ENCODE measurements at regions not wholly inside any gene's neighbourhood (a gene's known extent, or its start where the extent isn't known, plus 50 kb on each side); places are given as distances from the start of the nearest gene placed in this dataset.
"Not testable (repeated sequence)": the region's sequence is repeated elsewhere in the genome, so short reads cannot be mapped to it uniquely, and the experiment has no call there.

DNA sequence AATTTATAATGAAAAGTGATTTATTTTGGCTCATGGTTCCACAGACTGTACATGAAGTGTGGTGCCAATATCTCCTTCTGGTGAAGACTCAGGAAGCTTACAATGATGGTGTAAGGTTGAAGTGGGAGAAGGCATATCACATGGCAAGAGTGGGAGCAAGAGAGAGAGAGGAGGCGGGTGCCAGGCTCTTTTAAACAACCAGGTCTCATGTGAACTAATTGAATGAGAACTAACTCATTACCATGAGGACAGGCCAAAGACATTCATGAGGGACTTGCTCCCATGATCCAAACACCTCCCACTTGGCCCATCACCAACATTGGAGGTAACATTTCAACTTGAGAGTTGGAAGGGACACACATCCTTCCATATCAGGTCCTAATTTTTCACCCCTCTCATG, 155.2 kb downstream of the SLC38A4 start:
- DNase-seq (ENCODE audit: low read depth in 2 of 2): no peak

DNA sequence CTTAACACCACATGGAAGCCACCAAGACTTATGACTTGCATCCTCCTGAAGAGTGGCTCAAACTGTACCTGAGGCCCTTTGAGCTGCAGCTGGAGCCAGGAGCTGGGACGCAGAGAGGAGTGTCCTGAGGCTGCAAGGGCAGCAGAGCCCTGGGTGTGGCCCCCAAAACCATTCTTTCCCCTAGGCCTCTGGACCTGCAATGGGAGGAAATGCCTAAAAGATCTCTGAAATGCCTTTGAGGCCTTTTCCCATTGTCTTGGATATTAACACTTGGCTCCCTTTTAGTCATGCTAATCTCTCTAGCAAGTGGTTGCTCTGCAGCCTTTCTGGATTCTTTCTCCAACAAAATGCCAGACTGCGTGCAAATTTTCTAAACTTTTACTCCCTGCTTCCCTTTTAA, 156.1 kb downstream of the SLC38A4 start:
- no peak for DNase-seq (ENCODE audit: low read depth in 2 of 2)

DNA sequence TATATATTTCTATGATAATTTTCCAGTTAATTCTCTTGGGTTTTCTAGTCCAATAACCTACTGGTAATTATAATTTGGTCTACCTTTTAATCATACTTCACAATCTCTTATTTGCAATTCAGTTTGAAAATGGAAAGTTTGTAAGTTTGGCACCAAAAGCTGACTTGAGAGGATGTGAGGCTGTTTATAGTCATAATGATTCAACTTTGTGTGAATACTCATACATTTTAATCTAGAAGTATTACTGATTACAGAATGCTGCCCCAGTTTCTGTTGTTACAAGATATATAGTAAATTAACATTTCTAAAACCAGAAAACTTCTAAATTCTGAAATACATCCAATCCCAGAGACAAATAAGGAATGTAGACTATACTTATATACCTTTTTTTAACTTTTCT, 158.2 kb downstream of the SLC38A4 start:
- no peak for DNase-seq (ENCODE audit: low read depth in 2 of 2)

DNA sequence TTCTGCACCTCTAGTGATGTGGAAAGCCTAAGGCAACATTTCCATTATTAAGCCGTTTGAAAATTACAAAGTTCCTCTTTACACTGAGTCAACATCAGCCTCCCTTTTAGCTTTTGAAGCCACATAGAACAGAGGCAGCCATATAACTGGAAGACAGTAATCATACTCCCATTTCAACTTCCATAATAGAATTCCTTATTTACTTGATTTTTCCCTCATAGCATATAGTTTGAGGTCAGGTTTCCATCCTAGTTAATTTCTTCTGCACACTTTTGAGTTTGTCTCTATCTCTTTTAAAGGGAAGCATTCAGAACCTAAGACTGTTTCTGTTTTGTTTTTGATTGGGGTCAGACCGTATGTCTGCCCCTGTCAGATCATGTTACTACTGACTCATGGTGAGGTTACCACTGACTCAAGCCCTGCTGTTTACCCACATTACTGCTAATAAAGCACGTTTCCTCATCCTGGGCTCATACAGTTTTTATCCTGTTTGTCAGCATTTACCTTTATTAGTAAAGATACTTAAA, 161.0 kb downstream of the SLC38A4 start:
- no peak for DNase-seq (ENCODE audit: low read depth in 2 of 2)

DNA sequence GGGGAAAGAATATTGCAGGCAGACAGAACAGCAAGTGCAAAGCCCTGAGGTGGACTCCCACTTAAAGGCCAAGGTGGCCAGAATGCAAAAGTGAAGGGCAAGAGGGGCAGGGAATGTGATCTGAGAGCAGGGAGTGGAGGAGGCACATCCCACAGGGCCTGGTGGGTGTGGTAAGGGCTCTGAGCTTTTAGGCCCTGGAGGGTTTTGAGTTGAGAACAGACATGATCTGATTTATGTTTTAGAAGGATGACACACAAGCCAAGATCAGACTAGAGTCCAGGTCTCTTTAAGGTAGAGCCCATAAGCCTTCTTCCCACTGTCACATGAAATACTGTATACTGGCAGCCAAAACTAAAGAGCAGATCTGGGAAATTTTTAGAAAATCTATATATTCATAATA, 162.5 kb downstream of the SLC38A4 start:
- DNase-seq (ENCODE audit: low read depth in 2 of 2): no peak

DNA sequence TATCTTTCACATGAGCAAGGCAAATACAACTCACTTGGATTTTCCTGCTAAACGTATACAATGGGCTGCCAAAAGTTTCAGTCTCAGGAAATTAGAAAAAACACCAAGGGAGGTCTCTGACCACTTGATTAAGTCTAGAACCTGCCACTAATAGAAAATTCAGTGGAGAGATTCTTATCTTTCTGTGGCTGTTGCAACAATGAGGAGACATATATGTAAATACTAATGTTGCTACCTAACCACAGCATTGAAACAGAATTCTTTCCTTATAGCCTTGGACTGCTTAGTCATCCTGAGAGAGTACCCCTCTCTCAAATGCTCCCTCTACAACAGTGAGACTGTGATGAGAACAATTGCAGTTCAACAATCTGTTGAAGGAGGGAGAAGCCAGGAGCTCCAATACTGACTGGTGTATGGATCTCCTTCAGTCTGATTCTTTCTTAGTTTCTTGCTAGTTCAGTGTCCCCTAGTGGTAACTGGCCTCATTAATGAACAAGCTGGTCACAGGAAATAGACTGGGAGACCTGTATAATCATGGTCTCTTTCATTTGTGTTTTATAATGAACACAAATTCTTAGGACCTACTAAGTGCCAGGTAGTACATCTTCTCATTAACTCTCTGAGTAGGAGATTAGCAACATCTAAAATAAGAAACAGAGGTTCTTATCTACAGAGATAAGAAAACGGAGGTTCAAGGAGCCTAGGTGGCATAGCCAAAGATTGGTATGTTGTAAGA, 164.5 kb downstream of the SLC38A4 start:
- DNase-seq (ENCODE audit: low read depth in 2 of 2): no peak

DNA sequence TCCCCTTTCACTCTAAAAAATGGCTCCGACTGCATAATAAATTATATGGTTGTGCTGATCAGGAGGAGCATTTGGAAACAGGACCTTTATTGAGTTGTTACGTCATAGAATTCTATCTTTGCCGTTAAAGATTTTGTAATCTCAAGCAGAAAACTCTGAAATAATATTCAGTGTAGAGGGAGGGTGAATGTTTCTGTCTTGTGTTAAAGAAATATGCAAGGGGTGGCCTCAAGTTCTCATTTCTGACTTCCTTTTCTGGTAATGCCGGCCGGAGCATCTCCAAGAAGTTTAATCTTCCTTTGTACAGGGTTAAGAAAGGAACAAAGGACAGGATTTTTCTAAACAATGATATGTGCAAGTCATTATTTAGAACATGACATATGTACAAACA, 165.1 kb downstream of the SLC38A4 start:
- no peak for DNase-seq (ENCODE audit: low read depth in 2 of 2)

DNA sequence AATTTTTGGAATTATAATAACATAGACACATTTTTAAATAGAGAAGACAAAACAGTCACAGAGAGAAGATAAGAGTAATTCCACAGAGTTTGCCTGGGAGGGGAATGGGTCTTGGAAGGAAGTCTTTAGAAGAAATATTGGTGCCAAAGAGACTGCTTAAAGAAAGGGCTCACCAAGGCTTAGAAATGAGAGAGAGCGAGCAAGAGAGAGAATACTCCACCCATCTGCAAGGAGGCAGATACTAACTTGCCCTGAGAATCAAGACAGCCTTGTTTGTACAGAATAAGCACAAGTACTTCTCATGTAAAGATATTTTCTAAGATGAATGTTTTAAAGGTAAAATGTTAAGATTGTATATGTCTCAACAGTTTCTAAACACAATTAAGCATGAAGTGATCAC, 165.5 kb downstream of the SLC38A4 start:
- DNase-seq (ENCODE audit: low read depth in 2 of 2): no peak

DNA sequence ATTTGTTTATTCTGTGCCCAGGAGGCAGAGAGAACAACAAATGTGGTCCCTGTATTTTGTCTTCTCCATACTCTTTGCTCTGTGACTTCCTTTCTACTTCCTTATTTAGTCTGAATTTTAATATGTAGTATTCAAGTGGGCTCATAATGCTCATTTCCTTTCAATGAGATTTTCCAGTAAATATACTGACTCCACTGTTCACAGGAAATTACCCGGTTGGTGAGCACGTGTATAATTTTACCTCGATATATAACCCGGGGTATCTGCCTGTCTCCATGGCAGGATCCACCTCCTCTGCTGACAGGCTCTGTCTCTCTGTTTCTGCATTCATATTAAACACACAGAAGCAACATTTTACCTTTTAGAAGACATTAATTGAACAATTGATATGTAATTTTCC, 166.0 kb downstream of the SLC38A4 start:
- DNase-seq (ENCODE audit: low read depth in 2 of 2): no peak

DNA sequence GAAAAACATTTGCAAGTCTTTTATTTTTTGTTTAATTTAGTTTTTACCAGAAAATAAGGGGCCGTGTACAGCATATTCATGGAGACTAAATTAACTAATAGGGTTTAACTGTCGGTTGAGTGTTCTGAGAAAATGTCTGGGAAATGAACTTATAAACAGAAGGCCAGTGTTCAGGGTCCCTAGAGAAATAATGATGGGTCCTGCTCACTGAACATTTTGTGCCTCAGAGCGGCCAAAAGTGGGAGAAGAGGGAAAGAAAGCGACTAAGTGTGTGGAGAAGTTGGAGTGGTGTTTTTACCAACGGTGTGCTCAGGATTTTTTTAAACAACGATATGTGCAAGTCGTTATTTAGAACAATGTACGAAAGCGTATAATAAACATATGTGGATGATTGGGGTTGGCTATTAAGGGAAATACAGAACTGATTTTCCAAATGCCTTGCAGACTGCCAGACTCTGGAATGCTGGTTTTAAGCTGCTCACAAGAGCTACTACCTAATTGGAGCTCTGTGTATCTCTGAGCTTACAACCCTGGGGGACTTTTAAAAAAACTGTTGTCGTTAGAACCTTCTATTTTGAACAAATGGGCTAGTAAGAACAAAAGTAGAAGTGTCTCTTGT, 166.7 kb downstream of the SLC38A4 start:
- no peak for DNase-seq (ENCODE audit: low read depth in 2 of 2)

DNA sequence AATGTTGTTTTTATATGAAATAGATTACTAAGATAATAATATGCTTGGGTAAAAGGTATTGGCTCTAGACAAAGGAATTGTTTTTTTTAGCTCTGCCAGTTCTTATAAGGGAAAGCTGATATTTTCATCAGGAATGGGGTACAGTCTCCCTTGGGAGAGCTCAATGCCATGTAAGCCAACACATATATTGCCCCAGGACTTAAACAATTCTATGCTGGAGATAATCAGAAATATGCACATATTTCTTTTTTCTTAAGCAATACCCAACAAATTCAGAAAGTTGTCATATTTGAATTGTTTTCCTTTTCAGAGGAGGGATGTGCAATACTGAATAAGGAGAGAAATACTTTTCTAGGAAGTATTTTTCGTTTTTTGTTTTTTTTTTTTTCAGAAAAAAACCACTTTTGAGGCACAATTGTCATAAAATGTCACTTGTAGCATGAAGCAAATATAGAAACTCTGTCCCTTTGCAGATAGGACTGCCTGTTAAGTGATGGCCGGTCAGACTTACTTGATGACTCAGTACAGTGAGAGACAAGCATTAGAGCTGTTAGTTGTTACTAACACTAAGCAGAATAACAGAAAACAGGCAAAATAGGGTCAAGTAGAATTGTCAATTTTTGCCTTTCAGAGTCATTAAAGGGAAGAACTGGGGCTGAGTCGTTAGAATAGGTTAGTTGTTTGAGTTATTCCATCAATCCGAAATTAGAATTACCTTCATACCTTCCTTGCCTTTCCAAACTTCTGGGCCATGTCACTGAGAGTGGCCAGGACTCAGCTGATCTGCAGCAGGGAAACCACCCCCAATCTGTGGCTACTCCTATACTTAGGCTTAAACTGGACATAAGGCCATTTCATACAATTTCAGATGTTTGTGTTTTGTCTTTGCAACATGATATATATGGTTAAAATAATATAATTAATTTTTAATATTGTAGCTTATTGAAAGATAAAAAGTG, 168.1 kb downstream of the SLC38A4 start:
- no peak for DNase-seq (ENCODE audit: low read depth in 2 of 2)

DNA sequence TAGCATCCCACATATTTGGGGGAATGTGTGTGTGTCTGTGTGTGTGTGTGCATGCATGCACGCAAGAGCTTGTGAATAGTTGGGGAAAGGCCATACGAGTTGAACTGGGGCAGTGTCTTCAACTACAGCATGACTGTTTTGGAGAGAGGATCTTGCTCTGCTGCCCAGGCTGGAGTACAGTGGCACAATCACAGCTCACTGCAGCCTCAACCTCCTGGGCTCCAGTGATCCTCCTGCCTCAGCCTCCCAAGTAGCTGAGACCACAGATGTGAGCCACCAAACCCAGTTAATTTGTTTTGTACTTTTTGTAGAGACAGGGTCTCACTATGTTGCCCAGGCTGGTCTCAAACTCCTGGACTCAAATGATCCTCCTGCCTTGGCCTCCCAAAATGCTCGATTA, 169.8 kb downstream of the SLC38A4 start:
- DNase-seq (ENCODE audit: low read depth in 2 of 2): not testable (repeated sequence)

DNA sequence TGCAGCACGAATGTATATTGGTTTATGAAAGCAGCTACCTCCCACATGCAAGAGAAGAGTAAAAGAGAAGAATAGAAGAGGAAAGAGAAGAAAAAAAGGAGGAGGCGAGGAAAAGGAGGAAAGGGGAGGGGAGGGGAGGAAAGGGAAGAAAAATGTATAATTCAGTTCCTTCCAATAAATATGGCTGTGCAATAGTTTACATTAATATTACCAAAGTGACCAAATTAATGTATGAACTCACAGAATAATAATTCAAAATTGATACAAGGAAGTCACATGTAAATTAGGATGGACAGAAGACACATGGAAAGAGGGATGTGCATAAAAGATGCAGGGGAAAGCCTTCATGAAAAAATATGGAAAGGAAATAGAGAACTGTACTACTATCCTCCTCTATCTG, 172.5 kb downstream of the SLC38A4 start:
- no peak for DNase-seq (ENCODE audit: low read depth in 2 of 2)

DNA sequence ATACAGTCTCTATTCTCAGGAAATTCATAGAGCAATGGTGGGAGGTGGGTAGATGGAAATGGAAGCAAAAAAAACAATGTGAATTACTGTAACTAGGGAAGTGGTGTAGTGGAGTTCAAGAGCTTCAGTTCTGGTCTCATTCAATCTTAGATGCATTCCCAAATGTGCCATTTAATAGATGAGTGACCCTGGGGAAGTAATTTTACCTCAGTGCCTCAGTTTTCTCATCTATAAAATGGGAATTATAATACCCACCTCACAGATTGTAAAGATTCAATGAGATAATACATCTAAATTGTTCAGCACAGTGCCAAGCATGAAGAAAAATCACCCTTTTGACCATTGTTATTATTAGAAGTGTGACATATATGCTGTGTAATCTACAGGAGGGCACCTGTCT, 173.1 kb downstream of the SLC38A4 start:
- DNase-seq (ENCODE audit: low read depth in 2 of 2): no peak

DNA sequence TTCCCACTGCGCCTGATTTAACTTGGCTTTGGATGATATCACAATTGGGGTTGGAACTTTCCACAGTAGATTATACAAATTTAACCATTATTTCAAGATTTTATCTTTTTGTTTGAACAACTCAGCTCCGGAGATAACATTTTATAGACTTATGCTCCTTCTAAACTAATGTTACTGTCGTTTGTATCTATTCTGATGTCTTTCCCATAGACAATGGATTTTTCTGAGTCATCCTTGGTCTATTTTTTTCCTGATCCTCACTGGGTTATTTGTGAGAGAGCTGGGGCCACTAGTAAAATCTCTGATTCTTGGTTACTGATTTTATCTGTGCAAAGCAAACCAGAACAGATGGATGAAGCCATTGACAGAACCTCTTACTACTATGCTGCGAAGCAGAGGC, 175.1 kb downstream of the SLC38A4 start:
- no peak for DNase-seq (ENCODE audit: low read depth in 2 of 2)

DNA sequence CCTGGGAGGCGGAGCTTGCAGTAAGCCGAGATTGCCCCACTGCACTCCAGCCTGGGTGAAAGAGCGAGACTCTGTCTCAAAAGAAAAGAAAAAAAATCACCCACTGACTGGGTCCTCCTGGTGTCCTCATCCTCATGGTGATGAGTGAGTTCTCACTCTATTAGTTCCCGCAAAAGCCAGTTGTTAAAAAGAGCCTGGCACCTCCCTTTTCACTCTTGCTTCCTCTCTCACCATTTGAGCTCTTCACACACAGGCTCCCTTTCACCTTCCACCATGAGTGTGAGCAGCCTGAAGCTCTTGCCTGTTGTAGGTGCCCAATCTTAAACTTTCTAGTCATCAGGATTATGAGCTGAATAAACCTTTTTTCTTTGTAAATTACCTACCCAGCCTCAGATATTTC, 176.4 kb downstream of the SLC38A4 start:
- DNase-seq (ENCODE audit: low read depth in 2 of 2): no peak

DNA sequence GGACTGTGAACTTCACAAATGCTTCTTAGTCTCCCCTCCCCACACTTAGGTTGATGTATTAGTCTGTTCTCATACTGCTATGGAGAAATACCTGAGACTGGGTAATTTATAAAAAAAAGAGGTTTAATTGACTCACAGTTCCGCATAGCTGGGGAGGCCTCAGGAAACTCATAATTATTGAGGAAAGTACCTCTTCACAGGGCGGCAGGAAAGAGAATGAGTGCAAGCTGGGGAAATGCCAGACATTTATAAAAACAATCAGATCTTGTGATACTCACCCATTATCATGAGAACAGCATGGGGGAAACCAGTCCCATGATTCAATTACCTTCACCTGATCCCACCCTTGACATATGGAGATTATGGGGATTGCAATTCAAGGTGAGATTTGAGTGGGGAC, 178.8 kb downstream of the SLC38A4 start:
- DNase-seq (ENCODE audit: low read depth in 2 of 2): no peak

DNA sequence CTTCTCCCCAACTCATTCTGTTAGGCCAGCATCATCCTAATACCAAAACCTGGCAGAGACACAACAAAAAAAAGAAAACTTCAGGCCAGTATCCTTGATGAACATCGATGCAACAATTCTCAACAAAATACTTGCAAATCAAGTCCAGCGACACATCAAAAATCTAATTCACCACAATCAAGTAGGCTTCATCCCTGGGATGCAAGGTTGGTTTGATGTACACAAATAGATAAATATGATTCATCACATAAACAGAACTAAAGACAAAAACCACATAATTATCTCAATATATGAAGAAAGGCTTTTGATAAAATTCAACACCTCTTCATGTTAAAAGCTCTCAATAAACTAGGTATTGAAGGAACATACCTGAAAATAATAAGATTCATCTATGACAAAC, 184.1 kb downstream of the SLC38A4 start:
- not testable (repeated sequence) for DNase-seq (ENCODE audit: low read depth in 2 of 2)

DNA sequence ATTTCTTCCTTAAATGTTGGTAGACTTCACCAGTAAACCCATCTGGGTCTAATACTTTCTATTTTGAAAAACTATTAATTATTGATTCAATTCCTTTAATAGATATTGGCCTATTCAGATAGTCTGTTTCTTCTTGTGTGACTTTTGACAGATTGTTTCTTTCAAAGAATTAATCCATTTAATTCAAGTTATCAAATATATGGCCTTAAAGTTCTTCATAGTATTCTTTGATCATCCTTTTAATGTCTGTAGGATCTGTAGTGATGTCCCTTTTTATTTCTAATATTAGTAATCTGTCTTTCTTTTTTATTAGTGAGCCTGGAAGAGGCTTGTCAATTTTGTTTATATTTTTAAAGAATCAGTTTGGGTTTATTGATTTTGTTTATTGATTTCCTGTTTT, 190.0 kb downstream of the SLC38A4 start:
- DNase-seq (ENCODE audit: low read depth in 2 of 2): no peak

DNA sequence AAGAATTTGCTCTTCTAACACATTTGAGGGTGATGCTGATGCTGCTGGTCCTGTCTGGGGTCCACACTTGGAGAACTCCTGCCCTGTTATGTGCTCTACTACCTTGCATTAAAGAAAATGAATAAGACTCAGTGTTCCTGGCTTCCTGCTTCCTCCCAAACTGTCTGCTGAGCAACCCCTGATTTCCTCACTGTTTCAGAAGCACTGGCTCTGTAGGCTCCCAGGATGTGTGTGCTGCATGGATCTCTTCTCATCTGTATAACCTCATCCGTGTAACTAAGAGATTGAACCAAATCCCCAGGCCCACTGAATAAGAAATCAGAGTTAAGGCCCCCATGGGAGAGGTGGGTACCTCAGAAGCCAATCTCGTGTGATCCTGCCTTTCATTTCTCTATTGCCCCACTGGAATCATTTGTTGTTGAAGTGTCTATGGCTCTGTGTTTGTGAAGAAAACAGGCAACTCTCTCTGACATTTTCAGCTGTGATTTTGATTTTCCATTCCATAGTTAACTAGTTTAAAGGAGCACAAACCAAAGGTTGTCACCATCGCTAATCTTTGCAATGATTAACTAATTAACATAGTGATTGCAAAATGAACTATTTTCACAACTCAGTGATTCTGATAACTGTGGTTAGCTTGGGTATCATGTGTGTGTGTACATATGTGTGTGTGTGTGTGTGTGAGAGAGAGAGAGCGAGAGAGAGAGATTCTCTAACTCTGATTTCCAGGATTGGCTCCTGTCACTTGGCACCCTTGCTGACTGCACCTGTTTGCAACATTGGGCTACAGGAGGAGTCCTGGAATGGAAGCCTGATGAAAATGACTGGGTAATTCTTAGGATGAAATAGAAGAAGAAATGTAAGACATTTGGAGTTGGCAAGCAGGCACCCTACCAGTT, 196.2 kb downstream of the SLC38A4 start:
- no peak for DNase-seq (ENCODE audit: low read depth in 2 of 2)

DNA sequence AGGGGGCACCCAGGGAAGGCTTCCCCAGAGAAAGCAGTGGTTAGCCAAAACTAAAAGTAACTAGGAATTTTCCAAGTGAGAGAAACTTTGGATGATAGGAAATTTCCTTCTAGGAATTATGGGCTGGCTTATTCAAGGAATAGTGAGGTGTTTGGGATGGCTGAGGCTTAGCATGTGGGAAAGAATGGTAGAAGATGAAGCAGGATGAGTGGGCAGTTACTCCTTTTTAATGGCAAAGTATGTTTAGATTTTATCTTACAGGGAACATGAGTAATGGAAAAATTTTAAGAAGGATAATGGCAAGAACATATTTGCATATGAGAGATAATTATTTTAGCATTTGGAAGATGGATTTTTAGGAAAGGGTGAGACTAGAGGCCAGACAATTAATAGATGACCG, 197.6 kb downstream of the SLC38A4 start:
- no peak for DNase-seq (ENCODE audit: low read depth in 2 of 2)

Data from stimulated activated CD4-positive, alpha-beta T cell treated with anti-CD3 and anti-CD28 coated beads, Interleukin-1b, Interleukin-23, amount 100 ng/mL, for 4 hours (primary cell).